PC-9 (cell line): ENCODE measurements at regions not wholly inside any gene's neighbourhood (a gene's known extent, or its start where the extent isn't known, plus 50 kb on each side); places are given as distances from the start of the nearest gene placed in this dataset.

Source experiments
- BruUV-seq: library from RNA; stranded (reverse); fragments of 400-500 nt; replicated peaks from 2 replicates; lab custom pipeline; 2021; lab: Mats Ljungman, UMichigan
- CTCF ChIA-PET: fragments of 300-600 bp; sonication (Branson Sonifier 250); formaldehyde crosslinking; loops from one replicate; lab custom pipeline; 2022; ENCODE audit warnings: antibody characterized with exemption; lab: Charles Lee
- POLR2A ChIA-PET: fragments of 300-600 bp; sonication (Branson Sonifier 250); formaldehyde crosslinking; loops from one replicate; lab custom pipeline; 2022; ENCODE audit warnings: antibody characterized with exemption; ENCODE audit not compliant: unreplicated experiment; lab: Charles Lee
- DNase-seq, 2 experiments: peaks; one replicate each; pipeline versions ENCODE4 v3.0.0 to v3.0.0-alpha.2; 2015 to 2022; ENCODE audit warnings: mixed read lengths in 1 of 2
- H2AFZ ChIP-seq: fragments of 200-600 bp; sonication (generic); 2 replicates; pipeline ENCODE4 v1.8.1; 2017; ENCODE audit warnings: antibody characterized with exemption
- H3F3A ChIP-seq: fragments of 200-600 bp; sonication (generic); 2 replicates; pipeline ENCODE4 v1.8.1; 2017; ENCODE audit warnings: antibody characterized with exemption, mild to moderate bottlenecking, low read depth; ENCODE audit not compliant: insufficient read depth
- H3K27ac ChIP-seq: fragments of 200-600 bp; sonication (generic); 2 replicates; pipeline ENCODE4 v1.6.1; 2016; ENCODE audit warnings: mixed run types
- H3K27me3 ChIP-seq: fragments of 200-600 bp; sonication (generic); 2 replicates; pipeline ENCODE4 v1.6.1; 2016; ENCODE audit warnings: low read depth, mixed run types; ENCODE audit not compliant: insufficient read depth
- H3K36me3 ChIP-seq: fragments of 200-600 bp; sonication (generic); 2 replicates; pipeline ENCODE4 v1.6.1; 2016; ENCODE audit warnings: low read depth, mixed run types
- H3K4me1 ChIP-seq: fragments of 200-600 bp; sonication (generic); replicated peaks from 2 replicates; pipeline ENCODE4 v1.6.1; 2016; ENCODE audit warnings: mixed run types; ENCODE audit not compliant: insufficient read depth
- H3K4me2 ChIP-seq: fragments of 200-600 bp; sonication (generic); 2 replicates; pipeline ENCODE4 v1.6.1; 2017; ENCODE audit warnings: mixed run types
- H3K4me3 ChIP-seq: fragments of 200-600 bp; sonication (generic); 2 replicates; pipeline ENCODE4 v1.6.1; 2016; ENCODE audit warnings: mixed run types
- H3K79me2 ChIP-seq: fragments of 200-600 bp; sonication (generic); 2 replicates; pipeline ENCODE4 v1.6.1; 2017; ENCODE audit warnings: low read depth, mixed run types
- H3K9me2 ChIP-seq: fragments of 200-600 bp; sonication (generic); 2 replicates; pipeline ENCODE4 v1.8.1; 2017; ENCODE audit warnings: mild to moderate bottlenecking; ENCODE audit not compliant: insufficient read depth
- H3K9me3 ChIP-seq: fragments of 200-600 bp; sonication (generic); 2 replicates; pipeline ENCODE4 v1.8.1; 2016; ENCODE audit warnings: low read depth; ENCODE audit not compliant: insufficient read depth
- H4K20me1 ChIP-seq: fragments of 200-600 bp; sonication (generic); 2 replicates; pipeline ENCODE4 v1.8.1; 2017; ENCODE audit not compliant: insufficient read depth
- EZH2 ChIP-seq: fragments of 200-600 bp; sonication (generic); IDR thresholded peaks from 2 replicates; pipeline ENCODE4 v1.8.0; 2017; ENCODE audit warnings: antibody characterized with exemption, low read depth
- intact Hi-C: fragments of 100-400 bp; cut with micrococcal nuclease; formaldehyde crosslinking; loops from one replicate; pipeline ENCODE4 v1.10.0; 2022; ENCODE audit not compliant: unreplicated experiment
- TF ChIP-seq, protein P1 (sequence below): fragments of 200-600 bp; sonication (generic); conservative IDR thresholded peaks from 2 replicates; pipeline ENCODE4 v1.6.1; 2017; ENCODE audit warnings: mixed run types, antibody characterized with exemption, mild to moderate bottlenecking, moderate library complexity

- Histone ChIP-seq H4K20me1 (no peaks in the 10 kb centered on the region), H3K9me3 (no peaks in the 10 kb centered on the region)
These were observed 739.2 kb downstream of the MRPL39 start for GRCh38 chr21:24868117-24868516.

GRCh38 chr21:24861471-24861870 lies 745.8 kb downstream of the MRPL39 start:
- Histone ChIP-seq H2AFZ (no peak overlapping the region), H3K4me2 (no peak overlapping the region), H3K79me2 (no peaks in the 10 kb centered on the region), H3K27me3 (no peaks in the 10 kb centered on the region), H3F3A (no peaks in the 10 kb centered on the region), H3K9me3 (no peaks in the 10 kb centered on the region), H3K4me1 (no peaks in the 10 kb centered on the region), H3K36me3 (no peaks in the 10 kb centered on the region), H3K9me2 (no peaks in the 10 kb centered on the region), H4K20me1 (no peaks in the 10 kb centered on the region), H3K27ac (no peak overlapping the region), H3K4me3 (no peak overlapping the region)
- DNase-seq = no peak
- intact Hi-C loops = no loop called here
- TF ChIP-seq, protein P1, sequence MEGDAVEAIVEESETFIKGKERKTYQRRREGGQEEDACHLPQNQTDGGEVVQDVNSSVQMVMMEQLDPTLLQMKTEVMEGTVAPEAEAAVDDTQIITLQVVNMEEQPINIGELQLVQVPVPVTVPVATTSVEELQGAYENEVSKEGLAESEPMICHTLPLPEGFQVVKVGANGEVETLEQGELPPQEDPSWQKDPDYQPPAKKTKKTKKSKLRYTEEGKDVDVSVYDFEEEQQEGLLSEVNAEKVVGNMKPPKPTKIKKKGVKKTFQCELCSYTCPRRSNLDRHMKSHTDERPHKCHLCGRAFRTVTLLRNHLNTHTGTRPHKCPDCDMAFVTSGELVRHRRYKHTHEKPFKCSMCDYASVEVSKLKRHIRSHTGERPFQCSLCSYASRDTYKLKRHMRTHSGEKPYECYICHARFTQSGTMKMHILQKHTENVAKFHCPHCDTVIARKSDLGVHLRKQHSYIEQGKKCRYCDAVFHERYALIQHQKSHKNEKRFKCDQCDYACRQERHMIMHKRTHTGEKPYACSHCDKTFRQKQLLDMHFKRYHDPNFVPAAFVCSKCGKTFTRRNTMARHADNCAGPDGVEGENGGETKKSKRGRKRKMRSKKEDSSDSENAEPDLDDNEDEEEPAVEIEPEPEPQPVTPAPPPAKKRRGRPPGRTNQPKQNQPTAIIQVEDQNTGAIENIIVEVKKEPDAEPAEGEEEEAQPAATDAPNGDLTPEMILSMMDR = no peak
- no peak for TF ChIP-seq EZH2
- POLR2A ChIA-PET = no interaction called here
- CTCF ChIA-PET = no interaction called here
- BruUV-seq = no TSS peak

More at GRCh38 chr21:24868117-24868516, 739.2 kb downstream of the MRPL39 start:
- no peak for TF ChIP-seq EZH2
- TF ChIP-seq, protein P1 = no peak
- Histone ChIP-seq H2AFZ (no peak overlapping the region), H3K4me1 (no peaks in the 10 kb centered on the region), H3K27ac (no peak overlapping the region), H3K27me3 (no peaks in the 10 kb centered on the region), H3K4me3 (no peak overlapping the region), H3K79me2 (no peaks in the 10 kb centered on the region), H3K4me2 (no peak overlapping the region), H3K9me2 (no peaks in the 10 kb centered on the region), H3K36me3 (no peaks in the 10 kb centered on the region), H3F3A (no peaks in the 10 kb centered on the region)
- DNase-seq = no peak
- BruUV-seq = no TSS peak
- ChIA-PET POLR2A (no interaction called here), CTCF (no interaction called here)
- intact Hi-C loops = no loop called here

DNA sequence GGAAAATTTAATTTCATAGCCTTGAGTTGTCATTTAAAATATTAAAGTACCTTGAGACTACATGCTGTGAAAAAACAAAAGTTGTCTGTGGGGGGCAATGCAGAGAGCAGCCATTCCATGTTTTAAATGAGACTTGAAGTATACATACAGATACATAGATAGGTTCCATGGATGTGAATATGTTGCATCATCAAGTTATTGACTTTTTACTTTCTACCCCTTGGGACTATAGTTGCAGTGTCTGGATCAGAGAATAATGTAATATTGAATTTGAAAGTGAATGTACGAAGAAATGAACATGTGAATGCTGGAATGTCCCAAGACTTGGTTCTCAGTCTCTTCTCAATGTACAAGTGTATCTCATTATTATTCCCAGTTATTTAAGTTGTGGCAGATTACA lies 751.0 kb downstream of the MRPL39 start:
- Histone ChIP-seq H3K4me1 (no peaks in the 10 kb centered on the region), H2AFZ (no peak overlapping the region), H3K27ac (no peak overlapping the region), H3K4me3 (no peak overlapping the region), H4K20me1 (no peaks in the 10 kb centered on the region), H3K9me3 (no peaks in the 10 kb centered on the region), H3K27me3 (no peaks in the 10 kb centered on the region), H3K4me2 (no peak overlapping the region), H3K9me2 (no peaks in the 10 kb centered on the region), H3K79me2 (no peaks in the 10 kb centered on the region), H3F3A (no peaks in the 10 kb centered on the region), H3K36me3 (no peaks in the 10 kb centered on the region)
- no peak for DNase-seq
- TF ChIP-seq, protein P1 = no peak
- TF ChIP-seq EZH2 = no peak
- BruUV-seq = no TSS peak
- intact Hi-C loops = no loop called here
- ChIA-PET POLR2A (no interaction called here), CTCF (no interaction called here)
